Kidney (tissue), 13 donors: ENCODE measurements at regions not wholly inside any gene's neighbourhood (a gene's known extent, or its start where the extent isn't known, plus 50 kb on each side); places are given as distances from the start of the nearest gene placed in this dataset.

Source experiments
- DNase-seq, 5 donors: peaks; one replicate each; pipeline ENCODE4 v3.0.0-alpha.2; 2013 to 2020
- FAIRE-seq: peaks from 2 replicates; lab custom pipeline; 2012; peaks lifted over from hg19 to GRCh38; lab: Jason Lieb, UNC
- H3K27ac ChIP-seq, 2 donors: one replicate each; pipeline ENCODE4 v1.7.0; 2013; ENCODE audit warnings: low read depth in 2 of 2, low read length in 2 of 2, inconsistent platforms in 1 of 2
- H3K27me3 ChIP-seq: one replicate; pipeline ENCODE4 v1.7.1; 2013; ENCODE audit warnings: low read length, inconsistent platforms; ENCODE audit not compliant: control insufficient read depth, insufficient read depth
- H3K36me3 ChIP-seq, 3 donors: one replicate each; pipeline versions ENCODE4 v1.7.0 to v1.7.1; 2013; ENCODE audit warnings: low read length in 3 of 3, control low read depth in 1 of 3, inconsistent platforms in 1 of 3; ENCODE audit not compliant: insufficient read depth in 3 of 3, control insufficient read depth in 2 of 3
- H3K4me1 ChIP-seq, 3 donors: one replicate each; pipeline versions ENCODE4 v1.7.0 to v1.7.1; 2013; ENCODE audit warnings: low read length in 3 of 3, inconsistent platforms in 1 of 3, low read depth in 1 of 3; ENCODE audit not compliant: control insufficient read depth in 2 of 3, insufficient read depth in 2 of 3
- H3K4me3 ChIP-seq, 3 donors: one replicate each; pipeline versions ENCODE4 v1.7.0 to v1.8.1; 2013; ENCODE audit warnings: low read length in 3 of 3, control low read depth in 1 of 3, inconsistent platforms in 1 of 3
- H3K9ac ChIP-seq, 3 donors: one replicate each; pipeline versions ENCODE4 v1.7.0 to v1.7.1; 2013; ENCODE audit warnings: low read length in 3 of 3, control low read depth in 1 of 3, inconsistent platforms in 1 of 3
- H3K9me3 ChIP-seq, 3 donors: one replicate each; pipeline versions ENCODE4 v1.7.0 to v1.7.1; 2013; ENCODE audit warnings: low read length in 3 of 3, control low read depth in 1 of 3, inconsistent platforms in 1 of 3; ENCODE audit not compliant: control insufficient read depth in 2 of 3, insufficient read depth in 1 of 3
- CTCF ChIP-seq: IDR thresholded peaks from 3 replicates; pipeline ENCODE4 v1.5.1; 2012; ENCODE audit warnings: mild to moderate bottlenecking, moderate library complexity, borderline replicate concordance; ENCODE audit not compliant: insufficient read depth; ENCODE audit errors: extremely low read depth
- intact Hi-C: fragments of 100-400 bp; cut with DNase I; formaldehyde crosslinking; loops from one replicate; pipeline ENCODE4 v1.11.1; 2022
- donor health status: control.
- donor health status: control.
- donor health status: control.
- donor health status: control.
- donor health status: control.
- donor health status: DM: yes; HTN: yes; CAD: no.
- donor health status: Normal renal cell carcinoma (clear cell type).

DNA sequence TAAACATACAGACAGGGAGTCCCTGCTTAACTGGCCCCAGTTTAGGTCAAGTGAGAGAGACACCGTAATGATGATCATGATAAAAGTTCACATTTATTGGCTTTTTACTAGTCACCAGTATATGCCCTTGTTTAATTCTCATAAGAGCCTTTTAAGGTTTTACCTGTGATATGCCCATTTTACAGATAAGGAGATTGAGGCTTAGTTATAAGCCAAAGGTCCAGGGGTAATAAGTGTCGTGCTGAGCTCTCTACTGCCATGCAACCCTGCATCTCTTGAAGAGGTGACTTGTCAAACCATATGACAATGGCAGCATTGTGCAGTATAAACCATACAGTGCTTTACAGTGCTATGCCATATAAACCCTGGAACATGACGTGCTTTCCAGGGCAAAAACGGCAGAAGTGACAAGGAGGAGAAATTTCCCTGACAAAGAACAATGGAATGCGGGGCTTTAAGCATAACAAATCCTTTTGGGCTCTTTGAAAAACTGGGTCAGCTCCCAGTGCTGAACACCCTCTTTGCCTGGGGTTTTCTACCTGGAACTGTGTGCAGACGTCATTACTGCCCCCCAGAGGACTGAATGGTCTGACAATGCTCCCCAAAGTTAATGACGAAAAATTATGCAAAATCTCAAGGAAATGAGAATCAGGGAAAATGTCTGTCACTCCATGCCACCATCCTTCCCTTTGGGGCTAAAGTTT is 59.7 kb upstream of the C14orf132 start:
- no peaks in the 10 kb centered on the region for H3K4me1 ChIP-seq
- no peaks in the 10 kb centered on the region for H3K9me3 ChIP-seq
- intact Hi-C loops = no loop called here
- H3K4me3 ChIP-seq = no peak overlapping the region
- H3K36me3 ChIP-seq = no peaks in the 10 kb centered on the region
- H3K9ac ChIP-seq = no peak overlapping the region
- no peak for FAIRE-seq
- no peak for TF ChIP-seq CTCF
- no peak overlapping the region for H3K27ac ChIP-seq
- H3K27me3 ChIP-seq = peaks cover 5% of the 10 kb centered on the region
- peak in 1 of 5 donors; percentile 10 for DNase-seq

DNA sequence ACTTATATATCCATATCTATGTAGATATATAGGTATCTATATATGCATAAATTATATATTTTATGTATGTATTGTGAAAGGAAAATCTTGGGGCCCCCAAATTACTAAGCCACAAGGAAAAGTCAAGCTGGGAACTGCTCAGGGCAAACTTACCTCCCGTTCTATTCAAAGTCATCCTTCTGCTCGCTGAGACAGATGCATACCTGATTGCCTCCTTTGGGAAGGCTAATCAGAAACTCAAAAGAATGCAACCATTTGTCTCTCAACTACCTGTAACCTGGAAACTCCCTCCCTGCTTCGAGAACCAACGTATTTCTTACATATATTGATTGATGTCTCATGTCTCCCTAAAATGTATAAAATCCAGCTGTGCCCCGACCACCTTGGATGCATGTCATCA is 58.8 kb upstream of the C14orf132 start:
- intact Hi-C loops = no loop called here
- DNase-seq = no peak

GRCh38 chr14:95981965-95982364 is 57.2 kb upstream of the C14orf132 start:
- TF ChIP-seq CTCF = no peak
- Histone ChIP-seq H3K9ac (no peak overlapping the region), H3K27ac (no peak overlapping the region), H3K9me3 (no peaks in the 10 kb centered on the region), H3K27me3 (peaks cover 5% of the 10 kb centered on the region), H3K36me3 (no peaks in the 10 kb centered on the region), H3K4me3 (no peak overlapping the region), H3K4me1 (no peaks in the 10 kb centered on the region)
- FAIRE-seq (no peak), DNase-seq (peak in 1 of 5 donors; percentile 9)
- intact Hi-C loops = no loop called here

More for the DNA sequence above, 58.8 kb upstream of the C14orf132 start:
- no peaks in the 10 kb centered on the region for H3K36me3 ChIP-seq
- no peaks in the 10 kb centered on the region for H3K9me3 ChIP-seq
- no peak for TF ChIP-seq CTCF
- H3K4me1 ChIP-seq = no peaks in the 10 kb centered on the region
- no peak overlapping the region for H3K27ac ChIP-seq
- H3K9ac ChIP-seq = no peak overlapping the region
- peaks cover 5% of the 10 kb centered on the region for H3K27me3 ChIP-seq
- no peak for FAIRE-seq
- H3K4me3 ChIP-seq = no peak overlapping the region
